ENCODE measurements at regions not wholly inside any gene's neighbourhood (a gene's known extent, or its start where the extent isn't known, plus 50 kb on each side); places are given as distances from the start of the nearest gene placed in this dataset.

- TF ChIP-seq EP300 (IDR thresholded peaks at IDR 0.05) = no peak
- TF ChIP-seq, protein P1, sequence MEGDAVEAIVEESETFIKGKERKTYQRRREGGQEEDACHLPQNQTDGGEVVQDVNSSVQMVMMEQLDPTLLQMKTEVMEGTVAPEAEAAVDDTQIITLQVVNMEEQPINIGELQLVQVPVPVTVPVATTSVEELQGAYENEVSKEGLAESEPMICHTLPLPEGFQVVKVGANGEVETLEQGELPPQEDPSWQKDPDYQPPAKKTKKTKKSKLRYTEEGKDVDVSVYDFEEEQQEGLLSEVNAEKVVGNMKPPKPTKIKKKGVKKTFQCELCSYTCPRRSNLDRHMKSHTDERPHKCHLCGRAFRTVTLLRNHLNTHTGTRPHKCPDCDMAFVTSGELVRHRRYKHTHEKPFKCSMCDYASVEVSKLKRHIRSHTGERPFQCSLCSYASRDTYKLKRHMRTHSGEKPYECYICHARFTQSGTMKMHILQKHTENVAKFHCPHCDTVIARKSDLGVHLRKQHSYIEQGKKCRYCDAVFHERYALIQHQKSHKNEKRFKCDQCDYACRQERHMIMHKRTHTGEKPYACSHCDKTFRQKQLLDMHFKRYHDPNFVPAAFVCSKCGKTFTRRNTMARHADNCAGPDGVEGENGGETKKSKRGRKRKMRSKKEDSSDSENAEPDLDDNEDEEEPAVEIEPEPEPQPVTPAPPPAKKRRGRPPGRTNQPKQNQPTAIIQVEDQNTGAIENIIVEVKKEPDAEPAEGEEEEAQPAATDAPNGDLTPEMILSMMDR (IDR thresholded peaks at IDR 0.05) = no peak
- TF ChIP-seq POLR2AphosphoS5 (IDR thresholded peaks at IDR 0.05) = no peak
- no peak overlapping the region for H3K27ac ChIP-seq
- peaks cover 0 to 6% (median 0%) of the 10 kb centered on the region in 4 donors for H3K4me1 ChIP-seq
- H3K36me3 ChIP-seq = no peaks in the 10 kb centered on the region
- 63 to 81% (median 78%) methylated on average over 19 of the region's 19 CpGs for WGBS, 5 donors
- H3K4me3 ChIP-seq = no peak overlapping the region
- no peaks in the 10 kb centered on the region for H3K27me3 ChIP-seq
- intact Hi-C loops (cut with DNase I; ENCODE audit: low total_unique reads) = no loop called here
- H3K9me3 ChIP-seq = no peaks in the 10 kb centered on the region
- DNase-seq = peak in 1 of 2 donors; percentile 53
These were observed 611.4 kb upstream of the CDH5 start for GRCh38 chr16:65754820-65755691.

DNA sequence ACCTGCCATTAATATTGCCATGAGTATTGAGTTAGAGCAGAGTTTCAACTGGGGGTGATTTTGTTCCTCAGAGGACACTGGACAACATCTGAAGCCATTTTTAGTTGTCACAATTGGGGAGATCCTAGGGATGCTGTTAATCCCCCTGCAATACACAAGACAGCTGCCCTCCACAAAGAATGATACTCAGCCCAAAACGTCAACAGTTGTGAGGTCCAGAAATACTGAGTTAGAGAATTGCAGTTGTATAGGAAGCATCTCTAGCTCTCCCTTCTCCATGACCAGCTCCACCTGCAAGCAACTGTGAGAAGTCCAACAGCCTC lies 614.0 kb upstream of the CDH5 start:
- H3K4me1 ChIP-seq = peaks cover 0 to 6% (median 0%) of the 10 kb centered on the region in 4 donors
- H3K27ac ChIP-seq = no peak overlapping the region
- 37 to 73% (median 54%) methylated on average over 1 of the region's 1 CpG for WGBS, 5 donors
- no peaks in the 10 kb centered on the region for H3K9me3 ChIP-seq
- TF ChIP-seq EP300 (IDR thresholded peaks at IDR 0.05) (no peak), POLR2A (IDR thresholded peaks at IDR 0.05) (no peak)
- TF ChIP-seq, protein P1 (IDR thresholded peaks at IDR 0.05) = no peak
- intact Hi-C loops (cut with DNase I; ENCODE audit: low total_unique reads) = no loop called here
- no peaks in the 10 kb centered on the region for H3K27me3 ChIP-seq
- H3K36me3 ChIP-seq = no peaks in the 10 kb centered on the region
- no peak overlapping the region for H3K4me3 ChIP-seq
- DNase-seq = no peak

GRCh38 chr16:65751622-65752521 lies 614.6 kb upstream of the CDH5 start:
- intact Hi-C loops (cut with DNase I; ENCODE audit: low total_unique reads) = no loop called here
- Histone ChIP-seq H3K4me3 (no peak overlapping the region), H3K27me3 (no peaks in the 10 kb centered on the region), H3K27ac (no peak overlapping the region), H3K4me1 (peaks cover 0 to 6% (median 0%) of the 10 kb centered on the region in 4 donors), H3K9me3 (no peaks in the 10 kb centered on the region), H3K36me3 (no peaks in the 10 kb centered on the region)
- DNase-seq = no peak
- TF ChIP-seq, protein P1 (IDR thresholded peaks at IDR 0.05) = no peak
- no peak for TF ChIP-seq POLR2AphosphoS5 (IDR thresholded peaks at IDR 0.05)
- TF ChIP-seq POLR2A (IDR thresholded peaks at IDR 0.05) = no peak
- TF ChIP-seq EP300 (IDR thresholded peaks at IDR 0.05) = no peak
- WGBS, 5 donors = 62 to 74% (median 68%) methylated on average over 8 of the region's 8 CpGs

DNA sequence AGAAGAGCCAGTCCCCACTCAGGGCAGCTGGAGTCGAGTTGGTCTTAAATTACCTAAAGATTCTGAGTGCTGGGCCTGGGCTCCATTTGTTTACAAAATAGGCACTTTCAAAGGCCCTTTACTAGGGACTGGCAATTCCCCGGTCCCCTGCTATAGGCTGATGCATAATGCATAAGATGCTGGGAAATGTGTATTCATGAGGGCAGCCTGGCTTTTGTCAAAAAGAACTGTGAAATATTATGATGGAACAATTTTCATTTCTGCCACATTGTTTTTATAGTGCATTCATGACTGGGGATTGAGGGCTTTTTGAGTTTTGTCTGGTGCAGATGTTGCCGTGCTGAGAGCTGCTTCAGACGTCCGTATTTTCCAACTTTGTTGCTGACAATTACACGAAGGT lies 617.0 kb upstream of the CDH5 start:
- Histone ChIP-seq H3K27me3 (no peaks in the 10 kb centered on the region), H3K27ac (no peak overlapping the region), H3K9me3 (no peaks in the 10 kb centered on the region), H3K4me1 (no peaks in the 10 kb centered on the region), H3K4me3 (no peak overlapping the region), H3K36me3 (no peaks in the 10 kb centered on the region)
- intact Hi-C loops (cut with DNase I; ENCODE audit: low total_unique reads) = no loop called here
- peak in 1 of 2 donors; percentile 54 for DNase-seq
- TF ChIP-seq EP300 (IDR thresholded peaks at IDR 0.05) (no peak), POLR2AphosphoS5 (IDR thresholded peaks at IDR 0.05) (no peak), POLR2A (IDR thresholded peaks at IDR 0.05) (no peak)
- TF ChIP-seq, protein P1 (IDR thresholded peaks at IDR 0.05) = no peak
- 49 to 58% (median 52%) methylated on average over 6 of the region's 6 CpGs for WGBS, 5 donors
